ENCODE measurements at regions not wholly inside any gene's neighbourhood (a gene's known extent, or its start where the extent isn't known, plus 50 kb on each side); places are given as distances from the start of the nearest gene placed in this dataset.
A peak's percentile ranks its signal among the peaks of the same experiment; 100 is the strongest.
"Not testable (repeated sequence)": the region's sequence is repeated elsewhere in the genome, so short reads cannot be mapped to it uniquely, and the experiment has no call there.

GRCh38 chrX:149420566-149420965, 84.5 kb downstream of the IDS start:
- not testable (repeated sequence) for DNase-seq (ENCODE audit: low read depth)

- no peak for DNase-seq (ENCODE audit: low read depth)
These were observed 107.1 kb downstream of the IDS start for GRCh38 chrX:149398027-149398426.

GRCh38 chrX:149392921-149393320, 112.2 kb downstream of the IDS start:
- DNase-seq (ENCODE audit: low read depth), result no peak

- no peak for DNase-seq (ENCODE audit: low read depth)
These were observed 121.3 kb downstream of the IDS start for GRCh38 chrX:149383852-149384251.

GRCh38 chrX:149374751-149375150, 130.4 kb downstream of the IDS start:
- no peak for DNase-seq (ENCODE audit: low read depth)

- DNase-seq (ENCODE audit: low read depth), result no peak
These were observed 132.2 kb downstream of the IDS start for GRCh38 chrX:149372866-149373265.

GRCh38 chrX:149371986-149372385, 133.1 kb downstream of the IDS start:
- no peak for DNase-seq (ENCODE audit: low read depth)

GRCh38 chrX:149370097-149370496, 135.0 kb downstream of the IDS start:
- no peak for DNase-seq (ENCODE audit: low read depth)

GRCh38 chrX:149365552-149365951, 139.6 kb downstream of the IDS start:
- no peak for DNase-seq (ENCODE audit: low read depth)

- DNase-seq (ENCODE audit: low read depth), result no peak
These were observed 140.0 kb downstream of the IDS start for GRCh38 chrX:149365061-149365460.

- no peak for DNase-seq (ENCODE audit: low read depth)
These were observed 141.1 kb downstream of the IDS start for GRCh38 chrX:149363965-149364364.

GRCh38 chrX:149346306-149346705, 158.8 kb downstream of the IDS start:
- DNase-seq (ENCODE audit: low read depth), result no peak

- DNase-seq (ENCODE audit: low read depth), result no peak
These were observed 182.8 kb downstream of the IDS start for GRCh38 chrX:149322316-149322715.

- DNase-seq (ENCODE audit: low read depth), result no peak
These were observed 191.2 kb downstream of the IDS start for GRCh38 chrX:149313871-149314371.

- DNase-seq (ENCODE audit: low read depth), result no peak
These were observed 192.1 kb downstream of the IDS start for GRCh38 chrX:149312988-149313387.

- no peak for DNase-seq (ENCODE audit: low read depth)
These were observed 193.0 kb downstream of the IDS start for GRCh38 chrX:149312097-149312496.

- DNase-seq (ENCODE audit: low read depth), result no peak
These were observed 202.4 kb downstream of the IDS start for GRCh38 chrX:149302705-149303104.

GRCh38 chrX:149298111-149298510, 207.0 kb downstream of the IDS start:
- DNase-seq (ENCODE audit: low read depth), result no peak

GRCh38 chrX:149296092-149296491, 209.0 kb downstream of the IDS start:
- no peak for DNase-seq (ENCODE audit: low read depth)

- DNase-seq (ENCODE audit: low read depth), result peak; percentile 20
These were observed 218.2 kb downstream of the IDS start for GRCh38 chrX:149286940-149287349.

GRCh38 chrX:149284616-149285015, 220.5 kb downstream of the IDS start:
- no peak for DNase-seq (ENCODE audit: low read depth)

GRCh38 chrX:149283853-149284252, 221.3 kb downstream of the IDS start:
- no peak for DNase-seq (ENCODE audit: low read depth)

GRCh38 chrX:149282909-149283308, 222.2 kb downstream of the IDS start:
- no peak for DNase-seq (ENCODE audit: low read depth)

- no peak for DNase-seq (ENCODE audit: low read depth)
These were observed 225.1 kb downstream of the IDS start for GRCh38 chrX:149280011-149280410.

- no peak for DNase-seq (ENCODE audit: low read depth)
These were observed 229.3 kb downstream of the IDS start for GRCh38 chrX:149275836-149276235.
